ENCODE measurements at regions not wholly inside any gene's neighbourhood (a gene's known extent, or its start where the extent isn't known, plus 50 kb on each side); places are given as distances from the start of the nearest gene placed in this dataset.

GRCh38 chr18:8977166-8977565 is 125.3 kb upstream of the NDUFV2 start:
- no peaks in the 10 kb centered on the region for H3K36me3 ChIP-seq
- H3K9me3 ChIP-seq = no peaks in the 10 kb centered on the region
- H3K27ac ChIP-seq (replicated peaks in 1 of 4) = no peak overlapping the region
- TF ChIP-seq CTCF (IDR thresholded peaks at IDR 0.05) = no peak
- no peaks in the 10 kb centered on the region for H3K4me1 ChIP-seq
- intact Hi-C loops (cut with DNase I) = no loop called here
- no peaks in the 10 kb centered on the region for H3K27me3 ChIP-seq
- H3K4me3 ChIP-seq = no peak overlapping the region
- DNase-seq (ENCODE audit: extremely low spot score) = no peak

GRCh38 chr18:8977701-8978100 is 124.8 kb upstream of the NDUFV2 start:
- Histone ChIP-seq H3K27ac (replicated peaks in 1 of 4) (no peak overlapping the region), H3K4me3 (no peak overlapping the region), H3K27me3 (no peaks in the 10 kb centered on the region), H3K9me3 (no peaks in the 10 kb centered on the region), H3K4me1 (peaks cover 0 to 3% (median 0%) of the 10 kb centered on the region in 4 donors), H3K36me3 (no peaks in the 10 kb centered on the region)
- TF ChIP-seq EP300 (IDR thresholded peaks at IDR 0.05) (no peak), POLR2A (IDR thresholded peaks at IDR 0.05; ENCODE audit: low read depth) (no peak), POLR2AphosphoS5 (IDR thresholded peaks at IDR 0.05) (no peak), CTCF (IDR thresholded peaks at IDR 0.05) (no peak)
- intact Hi-C loops (cut with DNase I) = no loop called here
- DNase-seq (ENCODE audit: extremely low spot score) = no peak
- 81% methylated on average over 1 of the region's 1 CpG for WGBS

- peaks cover 0 to 8% (median 0%) of the 10 kb centered on the region in 4 donors for H3K4me1 ChIP-seq
- H3K36me3 ChIP-seq = no peaks in the 10 kb centered on the region
- H3K27ac ChIP-seq (replicated peaks in 1 of 4) = no peak overlapping the region
- TF ChIP-seq EP300 (IDR thresholded peaks at IDR 0.05) = no peak
- TF ChIP-seq CTCF (IDR thresholded peaks at IDR 0.05) = no peak
- no peaks in the 10 kb centered on the region for H3K9me3 ChIP-seq
- DNase-seq (ENCODE audit: extremely low spot score) = no peak
- no peaks in the 10 kb centered on the region for H3K27me3 ChIP-seq
- no peak overlapping the region for H3K4me3 ChIP-seq
- WGBS = 73% methylated on average over 6 of the region's 6 CpGs
- intact Hi-C loops (cut with DNase I) = no loop called here
These were observed 124.1 kb upstream of the NDUFV2 start for GRCh38 chr18:8978394-8978793.

GRCh38 chr18:8979258-8979988 is 123.1 kb upstream of the NDUFV2 start:
- H3K4me1 ChIP-seq = peaks cover 0 to 8% (median 0%) of the 10 kb centered on the region in 4 donors
- TF ChIP-seq POLR2A (IDR thresholded peaks at IDR 0.05; ENCODE audit: low read depth) (no peak), CTCF (IDR thresholded peaks at IDR 0.05) (no peak), EP300 (IDR thresholded peaks at IDR 0.05) (no peak), POLR2AphosphoS5 (IDR thresholded peaks at IDR 0.05) (no peak)
- no peak for DNase-seq (ENCODE audit: extremely low spot score)
- no peaks in the 10 kb centered on the region for H3K36me3 ChIP-seq
- no peak overlapping the region for H3K27ac ChIP-seq (replicated peaks in 1 of 4)
- H3K27me3 ChIP-seq = no peaks in the 10 kb centered on the region
- no peak overlapping the region for H3K4me3 ChIP-seq
- intact Hi-C loops (cut with DNase I) = no loop called here
- WGBS = 91% methylated on average over 3 of the region's 3 CpGs
- H3K9me3 ChIP-seq = no peaks in the 10 kb centered on the region

- DNase-seq (ENCODE audit: extremely low spot score) = no peak
- Histone ChIP-seq H3K4me3 (no peak overlapping the region), H3K27ac (replicated peaks in 1 of 4) (no peak overlapping the region), H3K36me3 (no peaks in the 10 kb centered on the region), H3K4me1 (peaks cover 0 to 8% (median 0%) of the 10 kb centered on the region in 4 donors), H3K27me3 (no peaks in the 10 kb centered on the region), H3K9me3 (no peaks in the 10 kb centered on the region)
- intact Hi-C loops (cut with DNase I) = loop anchor here (10.0 kb wide), 1 partner anchor 126 kb away; no protein-coding TSS in a partner anchor
- no peak for TF ChIP-seq EP300 (IDR thresholded peaks at IDR 0.05)
- TF ChIP-seq CTCF (IDR thresholded peaks at IDR 0.05) = no peak
- TF ChIP-seq POLR2A (IDR thresholded peaks at IDR 0.05; ENCODE audit: low read depth) = no peak
- no peak for TF ChIP-seq POLR2AphosphoS5 (IDR thresholded peaks at IDR 0.05)
- WGBS = 94% methylated on average over 6 of the region's 6 CpGs
These were observed 122.0 kb upstream of the NDUFV2 start for GRCh38 chr18:8980496-8980895.
